SK-N-SH treated with all-trans-retinoic acid at 6 μM for 48 hours (cell line): ENCODE measurements at regions not wholly inside any gene's neighbourhood (a gene's known extent, or its start where the extent isn't known, plus 50 kb on each side); places are given as distances from the start of the nearest gene placed in this dataset.

Experiments used
- ARNTL ChIP-seq: fragments of 450-650 bp; formaldehyde crosslinking; IDR thresholded peaks from 2 replicates; pipeline ENCODE4 v1.5.0; 2020; ENCODE audit warnings: low read depth, mild to moderate bottlenecking, moderate library complexity, borderline replicate concordance
- BACH2 ChIP-seq: fragments of 250-450 bp; sonication (Bioruptor Pico); IDR thresholded peaks from 2 replicates; pipeline ENCODE4 v1.9.0; 2021; ENCODE audit warnings: mild to moderate bottlenecking, borderline replicate concordance
- CSDC2 ChIP-seq: fragments of 250-450 bp; sonication (Bioruptor Pico); IDR thresholded peaks from 2 replicates; pipeline ENCODE4 v1.5.0; 2020; ENCODE audit warnings: mild to moderate bottlenecking, moderate library complexity
- ESRRG ChIP-seq: fragments of 250-450 bp; sonication (Bioruptor Pico); IDR thresholded peaks from 2 replicates; pipeline ENCODE4 v1.6.1; 2021; ENCODE audit warnings: mild to moderate bottlenecking
- ISL1 ChIP-seq: fragments of 250-450 bp; sonication (Bioruptor Pico); IDR thresholded peaks from 2 replicates; pipeline ENCODE4 v2.1.2; 2022; ENCODE audit warnings: mild to moderate bottlenecking, moderate library complexity
- PATZ1 ChIP-seq: fragments of 250-450 bp; sonication (Bioruptor Pico); IDR thresholded peaks from 2 replicates; pipeline ENCODE4 v1.8.0; 2020; ENCODE audit warnings: mild to moderate bottlenecking, moderate library complexity, borderline replicate concordance
- SNAI2 ChIP-seq: fragments of 250-450 bp; sonication (Bioruptor Pico); IDR thresholded peaks from 2 replicates; pipeline ENCODE4 v1.5.0; 2020; ENCODE audit warnings: mild to moderate bottlenecking, moderate library complexity
- TCF4 ChIP-seq: fragments of 250-450 bp; sonication (Bioruptor Pico); IDR thresholded peaks from 2 replicates; pipeline ENCODE4 v1.8.0; 2021; ENCODE audit warnings: mild to moderate bottlenecking, moderate library complexity, borderline replicate concordance
- ZFP3 ChIP-seq: fragments of 250-450 bp; sonication (Bioruptor Pico); IDR thresholded peaks from 2 replicates; pipeline ENCODE4 v1.5.0; 2020; ENCODE audit warnings: mild to moderate bottlenecking, moderate library complexity
- ZFP30 ChIP-seq: fragments of 450-650 bp; formaldehyde crosslinking; IDR thresholded peaks from 2 replicates; pipeline ENCODE4 v1.5.0; 2022; ENCODE audit warnings: mild to moderate bottlenecking, moderate library complexity
- ZNF565 ChIP-seq: fragments of 450-650 bp; formaldehyde crosslinking; conservative IDR thresholded peaks from 2 replicates; pipeline ENCODE4 v1.5.0; 2020; ENCODE audit warnings: low read depth, mild to moderate bottlenecking, moderate library complexity
- ZNF70 ChIP-seq: fragments of 450-650 bp; formaldehyde crosslinking; IDR thresholded peaks from 2 replicates; pipeline ENCODE4 v1.5.0; 2020; ENCODE audit warnings: mild to moderate bottlenecking, moderate library complexity
- TF ChIP-seq, protein P1 (sequence below): fragments of 250-450 bp; sonication (Bioruptor Pico); IDR thresholded peaks from 2 replicates; pipeline ENCODE4 v1.5.1; 2021; ENCODE audit warnings: mild to moderate bottlenecking, moderate library complexity
- TF ChIP-seq, protein P2 (sequence below): fragments of 250-450 bp; sonication (Bioruptor Pico); IDR thresholded peaks from 2 replicates; pipeline ENCODE4 v1.5.1; 2020; ENCODE audit warnings: low read depth, mild to moderate bottlenecking, moderate library complexity

GRCh38 chr13:44690376-44690775, 114.2 kb upstream of the TSC22D1 start:
- TF ChIP-seq ARNTL (CRISPR knock-in tag): no peak
- no peak for TF ChIP-seq ZFP3 (CRISPR knock-in tag)
- TF ChIP-seq ZNF70 (CRISPR knock-in tag): no peak
- TF ChIP-seq PATZ1: no peak
- TF ChIP-seq ISL1 (CRISPR knock-in tag): no peak
- TF ChIP-seq, protein P1, sequence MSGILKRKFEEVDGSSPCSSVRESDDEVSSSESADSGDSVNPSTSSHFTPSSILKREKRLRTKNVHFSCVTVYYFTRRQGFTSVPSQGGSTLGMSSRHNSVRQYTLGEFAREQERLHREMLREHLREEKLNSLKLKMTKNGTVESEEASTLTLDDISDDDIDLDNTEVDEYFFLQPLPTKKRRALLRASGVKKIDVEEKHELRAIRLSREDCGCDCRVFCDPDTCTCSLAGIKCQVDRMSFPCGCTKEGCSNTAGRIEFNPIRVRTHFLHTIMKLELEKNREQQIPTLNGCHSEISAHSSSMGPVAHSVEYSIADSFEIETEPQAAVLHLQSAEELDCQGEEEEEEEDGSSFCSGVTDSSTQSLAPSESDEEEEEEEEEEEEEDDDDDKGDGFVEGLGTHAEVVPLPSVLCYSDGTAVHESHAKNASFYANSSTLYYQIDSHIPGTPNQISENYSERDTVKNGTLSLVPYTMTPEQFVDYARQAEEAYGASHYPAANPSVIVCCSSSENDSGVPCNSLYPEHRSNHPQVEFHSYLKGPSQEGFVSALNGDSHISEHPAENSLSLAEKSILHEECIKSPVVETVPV (CRISPR knock-in tag): no peak
- TF ChIP-seq, protein P2, sequence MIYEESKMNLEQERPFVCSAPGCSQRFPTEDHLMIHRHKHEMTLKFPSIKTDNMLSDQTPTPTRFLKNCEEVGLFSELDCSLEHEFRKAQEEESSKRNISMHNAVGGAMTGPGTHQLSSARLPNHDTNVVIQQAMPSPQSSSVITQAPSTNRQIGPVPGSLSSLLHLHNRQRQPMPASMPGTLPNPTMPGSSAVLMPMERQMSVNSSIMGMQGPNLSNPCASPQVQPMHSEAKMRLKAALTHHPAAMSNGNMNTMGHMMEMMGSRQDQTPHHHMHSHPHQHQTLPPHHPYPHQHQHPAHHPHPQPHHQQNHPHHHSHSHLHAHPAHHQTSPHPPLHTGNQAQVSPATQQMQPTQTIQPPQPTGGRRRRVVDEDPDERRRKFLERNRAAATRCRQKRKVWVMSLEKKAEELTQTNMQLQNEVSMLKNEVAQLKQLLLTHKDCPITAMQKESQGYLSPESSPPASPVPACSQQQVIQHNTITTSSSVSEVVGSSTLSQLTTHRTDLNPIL (CRISPR knock-in tag): no peak
- TF ChIP-seq ESRRG (CRISPR knock-in tag): no peak
- TF ChIP-seq ZFP30: no peak
- TF ChIP-seq TCF4 (CRISPR knock-in tag): no peak
- no peak for TF ChIP-seq BACH2 (CRISPR knock-in tag)
- no peak for TF ChIP-seq CSDC2 (CRISPR knock-in tag)
- TF ChIP-seq SNAI2 (CRISPR knock-in tag): no peak
- TF ChIP-seq ZNF565 (CRISPR knock-in tag): no peak
